Panc1 (cell line): ENCODE measurements at regions not wholly inside any gene's neighbourhood (a gene's known extent, or its start where the extent isn't known, plus 50 kb on each side); places are given as distances from the start of the nearest gene placed in this dataset.

Experiments used
- ATAC-seq: fragments of 200-7000 bp; cut with Tn5 transposase; 2 replicates; pipeline ENCODE4 v1.9.1; 2020; ENCODE audit warnings: mild to moderate bottlenecking, moderate library complexity
- BruUV-seq: library from RNA; stranded (reverse); fragments of 400-500 nt; replicated peaks from 2 replicates; lab custom pipeline; 2021; lab: Mats Ljungman, UMichigan
- CTCF ChIA-PET: fragments of 300-600 bp; sonication (Branson Sonifier 250); formaldehyde crosslinking; loops from one replicate; lab custom pipeline; 2022; ENCODE audit warnings: antibody characterized with exemption; lab: Charles Lee
- POLR2A ChIA-PET: fragments of 300-600 bp; sonication (Branson Sonifier 250); formaldehyde crosslinking; loops from one replicate; lab custom pipeline; 2022; ENCODE audit warnings: antibody characterized with exemption; lab: Charles Lee
- DNase-seq: peaks from one replicate; pipeline ENCODE4 v3.0.0-alpha.2; 2010; ENCODE audit warnings: low read depth, low spot score
- H3K27ac ChIP-seq: 2 replicates; pipeline ENCODE4 v1.5.1; 2011; ENCODE audit warnings: mild to moderate bottlenecking, low read length, inconsistent platforms
- H3K27me3 ChIP-seq: fragments of 200-500 bp; sonication (Bioruptor generic); 2 replicates; pipeline ENCODE4 v1.6.0; 2014; ENCODE audit warnings: low read length, inconsistent platforms; ENCODE audit not compliant: control insufficient read depth, insufficient read depth
- H3K36me3 ChIP-seq: fragments of 200-500 bp; sonication (Bioruptor generic); 2 replicates; pipeline ENCODE4 v1.5.1; 2014; ENCODE audit warnings: inconsistent platforms, mild to moderate bottlenecking, low read length, moderate library complexity; ENCODE audit not compliant: control insufficient read depth, insufficient read depth
- H3K4me1 ChIP-seq: 2 replicates; pipeline ENCODE4 v1.5.1; 2011; ENCODE audit warnings: inconsistent platforms, mild to moderate bottlenecking, low read length, moderate library complexity; ENCODE audit not compliant: control insufficient read depth, insufficient read depth
- H3K4me3 ChIP-seq, 2 experiments: 2 replicates each; pipeline ENCODE4 v1.5.1; 2011 to 2012; ENCODE audit warnings: low read depth in 2 of 2, low read length in 2 of 2, mild to moderate bottlenecking in 2 of 2, inconsistent platforms in 1 of 2, moderate library complexity in 1 of 2
- H3K9me3 ChIP-seq: fragments of 200-500 bp; sonication (Bioruptor generic); 2 replicates; pipeline ENCODE4 v1.5.1; 2014; ENCODE audit warnings: low read depth, mild to moderate bottlenecking, inconsistent platforms, low read length, moderate library complexity; ENCODE audit not compliant: control insufficient read depth, insufficient read depth
- CTCF ChIP-seq: fragments of 450-650 bp; IDR thresholded peaks from 2 replicates; pipeline ENCODE4 v1.5.1; 2017; ENCODE audit warnings: mild to moderate bottlenecking
- POLR2AphosphoS5 ChIP-seq: IDR thresholded peaks from 2 replicates; pipeline ENCODE4 v1.6.1; 2012; ENCODE audit warnings: mild to moderate bottlenecking, low read depth, low read length, moderate library complexity
- REST ChIP-seq, 2 experiments: IDR thresholded peaks; 2 replicates each; pipeline ENCODE4 v1.6.1; 2011 to 2012; ENCODE audit warnings: low read depth in 2 of 2, control low read depth in 1 of 2, low read length in 1 of 2, mild to moderate bottlenecking in 1 of 2, moderate library complexity in 1 of 2; ENCODE audit not compliant: insufficient read depth in 1 of 2
- SIN3A ChIP-seq: IDR thresholded peaks from 2 replicates; pipeline ENCODE4 v1.6.1; 2012; ENCODE audit warnings: low read depth, mild to moderate bottlenecking, low read length, moderate library complexity, borderline replicate concordance; ENCODE audit not compliant: insufficient read depth
- TCF7L2 ChIP-seq: IDR thresholded peaks from 2 replicates; pipeline ENCODE4 v1.6.1; 2011; ENCODE audit warnings: mild to moderate bottlenecking, low read depth, low read length, inconsistent platforms
- in situ Hi-C: cut with HindIII; loops from 2 replicates; pipeline ENCODE4 v1.10.0; 2016; ENCODE audit warnings: low sequenced_read_pairs, low pct_unique_long_range_greater_than_20kb
- intact Hi-C: fragments of 100-400 bp; cut with micrococcal nuclease; formaldehyde crosslinking; loops from one replicate; pipeline ENCODE4 v1.10.0; 2022; ENCODE audit not compliant: unreplicated experiment

DNA sequence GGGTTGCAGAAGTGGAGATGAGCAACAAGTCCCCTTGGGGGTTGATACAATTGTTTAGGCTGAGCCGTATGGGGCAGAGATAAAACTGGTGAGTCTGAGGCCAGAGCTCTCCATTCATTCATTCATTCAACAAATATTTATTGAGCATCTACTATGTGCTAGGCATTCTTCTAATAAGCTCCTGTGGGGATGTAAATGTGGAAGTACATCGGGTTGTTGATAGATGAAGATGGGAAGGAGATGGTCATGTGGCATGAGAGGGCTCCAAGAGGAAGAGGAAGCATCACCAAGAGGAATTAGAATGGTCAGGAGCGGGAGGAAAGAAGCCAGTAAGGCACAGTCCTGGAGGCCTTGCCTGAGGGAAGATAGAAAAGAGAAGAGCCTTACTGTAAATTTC, 98.7 kb upstream of the MLN start:
- no peak for ATAC-seq
- Histone ChIP-seq H3K27me3 (no peaks in the 10 kb centered on the region; the same call in 1 of the 2 replicates), H3K36me3 (no peaks in the 10 kb centered on the region), H3K4me3 (no peak overlapping the region), H3K9me3 (no peaks in the 10 kb centered on the region), H3K4me1 (no peaks in the 10 kb centered on the region), H3K27ac (no peak overlapping the region)
- in situ Hi-C loops (no loop called here), intact Hi-C loops (no loop called here)
- no peak for DNase-seq
- TF ChIP-seq TCF7L2 (no peak), POLR2AphosphoS5 (no peak), CTCF (no peak), SIN3A (no peak), REST (IDR thresholded peaks at IDR 0.05; ENCODE audit: insufficient read depth in 1 of 2, low read depth in 2 of 2, low read length in 1 of 2) (no peak)
- CTCF ChIA-PET: no interaction called here
- POLR2A ChIA-PET: interaction anchor here (0.7 kb wide), 1 partner anchor 191 kb away, joined by 3 read pairs; no protein-coding TSS in a partner anchor
- BruUV-seq: no TSS peak

DNA sequence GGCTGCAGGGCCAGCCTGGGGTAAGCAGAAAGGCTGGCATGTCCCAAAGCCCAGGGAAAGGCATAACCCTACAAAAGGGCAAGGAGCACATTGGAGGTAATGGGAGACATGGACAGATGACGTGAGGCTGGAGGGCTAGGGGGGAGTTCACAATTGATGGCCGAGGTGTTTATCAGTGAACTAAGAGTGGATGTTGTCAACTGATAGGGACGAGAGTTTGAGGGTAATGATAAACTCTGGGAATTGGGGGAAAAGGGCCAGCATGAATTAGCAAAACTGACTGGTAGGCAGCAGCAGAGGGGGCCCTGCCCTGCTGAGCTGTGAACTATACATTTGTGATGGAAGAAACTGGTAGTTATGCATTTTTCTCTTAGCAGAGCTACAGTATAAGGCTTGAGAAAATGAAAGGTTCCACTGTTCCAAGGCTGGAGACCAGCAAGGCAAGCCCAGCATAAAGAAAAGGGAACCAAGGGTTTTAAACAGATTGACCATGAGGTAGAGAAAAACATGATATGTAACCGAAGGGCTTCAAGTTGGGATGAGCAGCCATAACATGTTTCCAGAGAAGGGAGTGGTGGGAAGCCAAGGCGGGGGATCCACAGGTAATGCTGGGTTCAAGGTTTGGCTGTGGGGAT, 98.1 kb upstream of the MLN start:
- ChIA-PET CTCF (no interaction called here), POLR2A (interaction anchor here (0.7 kb wide), 1 partner anchor 191 kb away, joined by 3 read pairs; no protein-coding TSS in a partner anchor)
- DNase-seq (no peak), ATAC-seq (no peak)
- BruUV-seq: no TSS peak
- no peaks in the 10 kb centered on the region for H3K4me1 ChIP-seq
- in situ Hi-C loops (no loop called here), intact Hi-C loops (no loop called here)
- no peak overlapping the region for H3K4me3 ChIP-seq
- TF ChIP-seq SIN3A (no peak), REST (IDR thresholded peaks at IDR 0.05; ENCODE audit: insufficient read depth in 1 of 2, low read depth in 2 of 2, low read length in 1 of 2) (no peak)
- H3K36me3 ChIP-seq: no peaks in the 10 kb centered on the region
- H3K9me3 ChIP-seq: no peaks in the 10 kb centered on the region
- no peak overlapping the region for H3K27ac ChIP-seq
- H3K27me3 ChIP-seq: no peaks in the 10 kb centered on the region; the same call in 1 of the 2 replicates
